Stimulated activated CD8-positive, alpha-beta memory T cell treated with anti-CD3 and anti-CD28 coated beads, Interleukin-15, amount 100 ng/mL, for 48 hours (primary cell): ENCODE measurements at regions not wholly inside any gene's neighbourhood (a gene's known extent, or its start where the extent isn't known, plus 50 kb on each side); places are given as distances from the start of the nearest gene placed in this dataset.

Experiments
- DNase-seq, 2 donors: peaks; one replicate each; pipeline ENCODE4 v3.0.0-alpha.2; 2020; ENCODE audit warnings: low read depth in 2 of 2

DNA sequence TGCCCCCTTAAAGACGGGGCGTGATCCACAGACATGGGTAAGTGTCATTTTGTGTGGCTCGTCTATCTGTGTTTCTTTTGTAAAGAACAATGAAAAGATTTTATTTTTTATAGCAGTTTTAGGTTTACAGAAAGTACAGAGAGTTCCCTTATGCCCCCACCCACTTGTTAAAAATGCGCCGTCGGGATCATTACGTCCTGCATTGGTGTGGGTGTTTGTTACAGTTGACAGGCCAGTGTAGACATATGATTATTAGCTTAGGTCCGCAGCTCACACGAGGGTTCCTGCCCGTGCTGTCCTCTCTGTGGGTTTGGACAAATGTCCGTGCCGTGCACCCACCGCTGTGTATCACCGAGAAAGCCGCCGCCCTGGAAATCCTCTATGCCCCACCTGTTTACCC lies 50.5 kb downstream of the RGS12 start:
- DNase-seq: no peak

DNA sequence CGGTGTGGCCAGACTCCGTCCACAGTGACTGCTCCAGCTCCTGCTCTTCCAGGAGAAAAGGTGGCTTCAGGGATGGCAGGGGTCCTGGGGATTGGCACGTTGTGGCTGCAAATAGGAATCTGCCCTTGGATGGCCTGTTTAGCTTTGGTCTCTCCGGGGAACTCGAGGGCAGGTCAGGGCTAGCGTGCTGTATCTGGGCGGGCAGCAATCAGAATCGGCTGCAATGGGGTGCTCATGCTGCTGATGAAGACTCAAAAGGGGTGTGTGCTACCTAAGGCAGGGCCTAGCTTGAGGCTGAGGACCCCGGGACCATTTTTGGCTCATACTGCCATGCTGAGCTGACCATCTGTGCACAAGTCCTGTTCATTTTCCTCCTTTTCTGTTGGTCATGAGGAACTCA lies 51.3 kb downstream of the RGS12 start:
- DNase-seq: no peak

DNA sequence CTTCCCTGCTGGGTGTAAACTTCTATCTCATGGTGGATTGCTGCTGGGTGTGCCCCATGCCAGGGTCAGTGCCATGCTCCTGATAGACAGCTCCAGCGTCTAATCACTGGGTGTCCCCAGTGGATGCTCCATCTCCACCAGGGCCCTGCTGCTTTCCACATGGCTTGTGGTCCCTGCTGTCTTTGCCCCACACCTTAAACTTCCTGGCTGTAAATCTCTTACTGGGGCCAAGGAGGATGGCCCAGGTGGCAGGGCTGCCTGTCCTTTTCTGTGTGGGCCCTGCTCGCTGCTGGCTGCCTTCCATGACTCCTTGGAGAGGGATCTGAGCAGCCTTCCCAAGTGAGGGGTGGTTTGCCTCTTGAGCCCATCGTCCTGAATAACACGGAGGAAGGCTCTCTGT lies 51.8 kb downstream of the RGS12 start:
- no peak for DNase-seq

DNA sequence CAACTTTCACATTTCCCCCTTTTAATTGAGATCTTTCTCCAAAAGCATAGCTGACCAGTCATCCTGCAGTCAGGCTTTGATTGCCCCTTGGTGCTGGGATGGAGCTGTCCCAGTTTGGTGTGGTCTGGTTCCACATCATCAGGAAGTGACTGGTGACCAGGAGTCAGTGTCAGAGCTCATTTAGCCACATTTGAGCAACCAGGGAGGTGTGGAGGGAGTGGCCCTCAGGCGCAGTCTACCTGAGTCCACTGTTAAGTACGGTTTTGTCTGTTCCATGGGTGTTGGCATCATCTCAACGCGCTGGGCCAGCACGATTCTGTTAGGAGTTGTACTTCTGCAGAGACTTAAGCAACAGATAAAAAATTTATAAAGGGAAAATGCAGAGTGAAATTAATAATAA lies 52.6 kb downstream of the RGS12 start:
- no peak for DNase-seq

DNA sequence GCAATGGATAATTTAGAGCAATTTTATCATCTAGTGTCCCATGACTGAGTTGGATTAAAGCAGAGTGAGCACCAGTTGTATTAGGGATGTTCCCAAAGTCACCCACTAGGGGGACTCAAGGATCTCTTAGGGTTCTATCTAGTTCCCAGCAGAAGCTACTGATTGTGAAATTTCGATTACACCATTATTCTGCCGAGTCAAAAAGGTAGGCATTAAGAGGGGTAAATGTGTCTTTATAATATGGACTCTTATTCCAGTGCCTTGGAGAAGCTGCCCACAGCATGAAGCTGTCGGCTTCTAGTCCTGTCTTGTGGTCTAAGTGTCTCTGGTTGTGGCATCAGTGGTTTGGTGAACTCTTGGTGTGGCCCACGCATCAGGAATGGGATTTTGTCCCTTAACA lies 53.3 kb downstream of the RGS12 start:
- DNase-seq: no peak

DNA sequence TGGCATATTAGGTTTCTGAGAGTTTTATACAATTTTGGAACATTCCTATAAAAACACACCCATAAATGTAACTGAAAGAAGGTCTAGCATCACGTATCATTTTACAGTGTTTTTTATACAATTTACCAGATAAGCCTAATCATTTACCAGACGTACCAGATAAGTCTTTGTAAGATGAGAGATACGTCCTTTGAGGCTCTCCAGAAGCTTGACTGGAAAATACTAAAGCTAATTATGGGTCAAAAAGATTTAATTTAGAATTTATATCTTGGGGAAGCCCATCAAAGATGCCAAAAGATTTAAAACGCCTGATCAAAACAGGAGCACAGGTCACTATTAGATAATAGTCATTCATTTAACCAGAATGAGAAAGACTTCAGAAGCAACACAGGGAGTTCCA lies 55.0 kb downstream of the RGS12 start:
- no peak for DNase-seq

DNA sequence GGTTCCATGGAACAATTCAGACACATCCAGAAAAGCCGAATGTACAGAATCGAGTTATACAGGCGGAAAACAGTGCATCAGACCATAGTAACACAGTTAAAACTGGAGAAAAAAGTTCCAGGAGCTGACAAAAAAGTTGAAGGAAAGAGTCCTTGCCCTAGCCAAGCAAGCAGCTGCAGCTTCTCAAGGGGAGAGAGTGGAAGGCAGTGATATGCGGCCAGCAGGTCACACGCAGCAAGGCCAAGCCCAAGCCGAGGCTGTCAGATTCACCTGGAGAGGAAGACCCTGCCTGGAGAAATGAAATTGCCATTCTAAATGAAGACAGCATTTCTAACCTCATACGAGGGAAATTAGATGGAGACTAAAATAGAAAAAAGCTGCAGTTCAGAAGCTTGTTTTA lies 55.8 kb downstream of the RGS12 start:
- no peak for DNase-seq

DNA sequence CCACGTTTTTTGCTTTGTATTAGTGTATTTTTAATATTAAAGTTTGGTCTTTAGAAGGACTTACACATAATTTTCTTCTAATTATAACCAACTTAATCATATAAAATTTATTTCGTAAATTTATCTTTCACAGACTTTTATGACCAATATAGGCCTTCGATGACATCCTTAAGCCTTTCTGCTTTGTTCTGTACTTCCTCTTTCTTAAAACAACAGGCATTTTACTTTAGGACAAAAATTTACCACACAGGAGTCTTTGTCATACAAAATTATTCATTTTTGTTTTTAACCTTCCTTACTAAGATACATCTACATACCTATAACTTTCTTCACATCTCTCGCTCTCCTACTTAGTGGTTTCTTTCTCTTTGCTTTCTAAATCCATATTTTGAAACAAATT lies 56.3 kb downstream of the RGS12 start:
- DNase-seq: no peak

DNA sequence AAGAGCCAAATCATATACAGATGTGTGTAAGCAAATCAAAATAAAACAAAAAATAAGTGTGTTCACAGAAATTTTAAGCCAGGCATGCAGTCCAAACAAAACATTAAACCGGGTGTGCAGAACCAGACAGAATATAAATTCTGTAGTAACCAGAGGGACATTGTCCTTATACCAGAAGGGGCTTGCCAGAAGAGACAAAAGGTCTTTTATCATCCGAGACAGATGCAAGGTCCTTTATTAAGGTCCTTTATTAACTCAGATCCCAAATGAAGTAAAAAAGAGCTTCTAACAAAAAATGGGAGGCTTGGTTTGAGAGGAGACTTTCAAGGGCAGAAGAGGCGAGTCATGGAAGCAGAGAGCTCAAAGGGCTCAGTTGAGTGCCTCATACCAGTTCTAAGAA lies 59.2 kb downstream of the RGS12 start:
- no peak for DNase-seq

DNA sequence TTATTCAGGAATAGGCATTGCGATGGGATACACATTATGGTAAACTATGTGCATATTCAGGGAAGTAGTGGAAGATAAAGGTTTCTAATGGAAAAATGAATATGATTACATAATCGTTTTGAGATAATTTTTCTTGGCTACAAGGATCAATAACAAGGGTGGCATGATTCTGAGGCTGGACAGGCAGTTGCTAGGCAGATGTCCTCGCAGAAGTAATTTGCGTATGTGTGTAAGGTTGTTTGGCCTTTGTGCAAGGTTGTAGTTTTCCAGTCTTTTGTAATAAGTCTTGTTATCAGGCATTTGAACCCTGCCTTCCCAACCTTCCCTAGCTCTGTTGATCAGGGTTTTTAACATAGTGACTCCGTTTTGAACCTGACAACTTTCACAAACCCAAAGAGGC lies 59.7 kb downstream of the RGS12 start:
- no peak for DNase-seq

DNA sequence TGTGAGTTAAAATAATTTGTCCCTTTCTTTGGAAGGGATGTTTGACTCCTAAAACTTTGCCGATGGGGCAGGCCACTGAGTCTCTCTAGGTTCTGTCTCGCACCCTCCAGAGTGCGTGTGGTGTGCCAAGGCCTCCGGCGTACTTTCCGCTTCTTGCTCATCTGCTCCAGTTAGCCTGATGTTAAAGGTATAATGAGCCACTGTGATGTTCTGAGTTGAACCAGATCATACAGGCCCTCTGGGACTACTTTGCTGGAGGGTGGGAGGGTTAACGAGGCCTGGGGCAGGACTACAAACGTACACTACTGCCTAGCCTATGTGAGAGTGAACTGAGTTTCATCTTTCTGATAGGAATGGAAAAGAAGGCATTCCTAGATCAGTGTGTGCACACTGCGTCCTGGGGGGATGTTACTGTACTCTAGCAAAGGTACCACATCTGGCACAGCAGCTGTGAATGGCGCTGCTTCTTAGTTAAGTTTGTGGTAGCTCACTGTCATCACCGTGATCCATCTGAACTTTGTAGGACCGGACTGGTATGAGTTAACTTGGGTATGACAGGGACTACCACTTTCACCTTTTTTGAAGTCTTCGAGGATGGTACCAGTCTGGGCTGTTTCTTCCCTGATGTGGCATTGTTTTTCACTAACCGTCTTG lies 60.2 kb downstream of the RGS12 start:
- no peak for DNase-seq

DNA sequence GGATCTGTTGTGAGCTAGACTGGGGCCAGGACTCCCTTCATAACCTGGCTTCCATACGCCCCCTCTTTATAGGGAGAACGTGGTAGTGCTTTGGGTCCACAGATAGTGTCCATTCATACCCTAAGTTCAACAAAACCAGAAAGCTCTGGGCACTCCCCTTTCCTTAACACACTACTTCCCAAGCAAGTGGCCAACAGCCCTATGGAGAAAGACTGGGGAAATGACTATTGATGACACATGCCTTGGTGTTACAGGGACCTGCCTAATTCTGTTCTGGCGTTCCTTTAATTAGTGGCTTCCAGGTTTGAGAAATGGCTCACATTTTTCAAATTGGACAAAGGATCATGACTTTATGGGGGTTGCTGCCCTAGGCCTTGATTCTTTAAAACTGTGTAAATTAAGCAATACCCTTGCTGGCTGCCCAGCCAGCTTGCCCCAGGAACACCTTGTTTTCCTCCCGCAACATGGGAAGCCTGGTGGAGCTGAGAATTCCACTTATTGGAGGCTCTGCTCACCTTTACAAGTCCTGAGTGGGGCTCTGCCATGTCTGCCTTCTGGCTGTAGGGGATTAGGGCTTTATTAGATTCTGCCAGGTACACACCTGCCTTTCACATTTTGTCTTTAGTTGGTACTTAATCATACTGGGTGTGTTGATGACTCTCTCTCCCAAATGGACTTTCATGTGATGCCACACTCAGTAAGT lies 61.1 kb downstream of the RGS12 start:
- DNase-seq: no peak

DNA sequence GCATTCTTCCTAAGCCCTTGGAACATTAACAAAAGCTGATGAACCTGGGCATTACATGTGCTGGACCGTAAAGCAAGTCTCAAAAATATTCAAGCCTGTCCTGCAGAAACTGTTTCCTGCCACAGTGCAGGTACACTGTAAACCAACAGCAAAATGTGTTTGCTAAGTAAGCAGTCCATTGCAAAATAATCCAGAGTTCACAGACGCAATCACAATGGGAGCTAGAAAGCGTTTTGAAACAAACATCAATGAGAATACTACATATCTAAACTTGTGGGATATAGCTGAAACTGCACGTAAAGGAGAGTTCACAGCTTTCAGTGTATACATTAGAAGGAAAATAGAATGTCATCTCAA lies 61.6 kb downstream of the RGS12 start:
- DNase-seq: no peak

DNA sequence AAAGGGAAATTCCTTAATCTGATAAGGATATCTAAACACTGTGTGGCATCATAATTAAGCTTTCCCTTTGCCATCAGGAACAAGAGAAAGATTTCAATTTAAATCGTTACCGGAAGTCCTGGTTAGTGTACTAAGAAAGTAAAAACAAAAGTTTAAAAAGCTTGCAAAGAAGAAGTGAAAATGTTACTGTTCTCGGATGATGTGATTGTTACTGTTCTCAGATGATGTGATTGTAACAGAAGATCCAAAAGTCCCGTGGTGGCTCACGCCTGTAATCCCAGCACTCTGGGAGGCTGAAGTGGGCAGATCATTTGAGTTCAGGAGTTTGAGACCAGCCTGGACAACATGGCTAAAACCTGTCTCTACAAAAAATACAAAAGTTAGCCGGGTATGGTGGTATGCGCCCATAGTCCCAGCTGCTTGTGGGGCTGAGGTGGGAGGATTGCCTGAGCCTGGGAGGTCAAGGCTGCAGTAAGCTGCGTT lies 62.5 kb downstream of the RGS12 start:
- DNase-seq: no peak

DNA sequence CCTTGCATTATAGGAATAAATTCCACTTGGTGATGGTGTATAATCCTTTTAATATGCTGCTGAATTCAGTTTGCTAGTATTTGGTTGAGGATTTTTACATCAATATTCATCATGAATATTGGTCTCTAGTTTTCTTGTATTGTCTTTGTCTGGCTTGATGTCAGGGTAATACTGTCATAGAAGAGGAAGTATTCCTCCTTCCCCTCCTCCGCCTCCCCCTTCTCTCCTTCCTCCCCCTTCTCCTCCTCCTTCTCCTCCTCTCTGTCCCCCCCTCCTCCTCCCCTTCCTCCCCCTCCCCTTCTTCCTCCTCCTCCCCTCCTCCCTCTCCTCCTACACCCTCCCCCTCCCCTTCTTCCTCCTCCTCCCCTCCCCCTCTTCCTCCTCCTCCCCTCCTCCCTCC lies 65.8 kb downstream of the RGS12 start:
- no peak for DNase-seq

DNA sequence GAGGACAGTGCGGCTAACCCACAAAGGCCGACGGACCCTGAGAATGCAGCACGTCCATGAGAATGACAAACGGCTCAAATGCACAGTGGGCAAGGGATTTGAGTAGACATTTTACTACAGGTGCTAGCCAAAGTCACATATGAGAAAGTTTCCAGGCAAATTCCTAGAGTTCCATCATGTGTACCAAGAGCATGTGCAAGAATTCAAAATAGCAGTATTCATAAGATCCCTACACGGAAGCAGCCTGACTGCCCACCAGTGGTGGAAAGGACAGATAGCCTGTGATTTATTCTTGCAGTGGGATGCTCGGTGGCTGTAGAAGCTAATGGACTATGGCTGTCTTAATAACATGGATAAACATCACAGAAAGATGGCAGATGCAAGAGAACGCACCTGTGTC lies 68.0 kb downstream of the RGS12 start:
- DNase-seq: no peak

DNA sequence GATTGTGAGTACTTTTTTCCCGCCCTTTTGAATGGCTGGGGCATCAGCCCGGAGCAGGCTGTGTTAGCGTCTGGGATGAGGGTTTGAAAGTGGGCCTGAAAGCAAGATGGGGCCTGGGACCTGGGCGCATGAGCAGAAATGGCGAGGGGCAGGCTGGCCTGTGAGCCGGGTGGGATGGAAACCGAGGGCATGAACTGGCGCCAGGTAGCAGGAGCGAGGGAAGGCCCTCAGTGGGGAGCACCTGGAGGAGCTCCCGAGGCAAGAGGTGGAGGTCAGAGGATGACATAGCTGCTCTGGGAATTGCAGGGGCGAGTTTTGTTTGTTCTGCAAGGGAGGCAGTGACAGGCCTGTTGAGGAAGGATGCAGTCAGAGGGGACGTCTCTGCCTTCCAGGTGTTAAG lies 68.6 kb downstream of the RGS12 start:
- no peak for DNase-seq

DNA sequence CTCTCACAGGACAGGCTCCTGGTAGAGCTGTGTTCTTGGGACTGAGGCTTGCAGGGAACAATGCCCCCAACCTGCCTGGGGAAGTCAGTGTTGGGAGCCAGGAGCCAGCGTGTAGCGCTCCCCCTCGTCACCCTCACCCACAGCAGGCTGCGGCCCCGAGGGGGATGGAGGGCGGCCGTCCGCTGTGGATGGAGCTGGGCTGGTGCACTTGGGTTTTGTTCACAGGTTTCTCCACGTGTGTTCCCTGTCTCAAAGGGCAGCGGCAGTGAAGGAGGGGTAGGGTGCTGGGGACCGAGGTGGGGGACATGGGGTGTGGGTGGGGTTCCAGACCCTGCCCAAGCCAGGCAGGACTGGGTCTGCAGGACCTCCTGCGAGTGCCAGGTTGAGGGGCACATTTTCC lies 69.1 kb downstream of the RGS12 start:
- DNase-seq: no peak

DNA sequence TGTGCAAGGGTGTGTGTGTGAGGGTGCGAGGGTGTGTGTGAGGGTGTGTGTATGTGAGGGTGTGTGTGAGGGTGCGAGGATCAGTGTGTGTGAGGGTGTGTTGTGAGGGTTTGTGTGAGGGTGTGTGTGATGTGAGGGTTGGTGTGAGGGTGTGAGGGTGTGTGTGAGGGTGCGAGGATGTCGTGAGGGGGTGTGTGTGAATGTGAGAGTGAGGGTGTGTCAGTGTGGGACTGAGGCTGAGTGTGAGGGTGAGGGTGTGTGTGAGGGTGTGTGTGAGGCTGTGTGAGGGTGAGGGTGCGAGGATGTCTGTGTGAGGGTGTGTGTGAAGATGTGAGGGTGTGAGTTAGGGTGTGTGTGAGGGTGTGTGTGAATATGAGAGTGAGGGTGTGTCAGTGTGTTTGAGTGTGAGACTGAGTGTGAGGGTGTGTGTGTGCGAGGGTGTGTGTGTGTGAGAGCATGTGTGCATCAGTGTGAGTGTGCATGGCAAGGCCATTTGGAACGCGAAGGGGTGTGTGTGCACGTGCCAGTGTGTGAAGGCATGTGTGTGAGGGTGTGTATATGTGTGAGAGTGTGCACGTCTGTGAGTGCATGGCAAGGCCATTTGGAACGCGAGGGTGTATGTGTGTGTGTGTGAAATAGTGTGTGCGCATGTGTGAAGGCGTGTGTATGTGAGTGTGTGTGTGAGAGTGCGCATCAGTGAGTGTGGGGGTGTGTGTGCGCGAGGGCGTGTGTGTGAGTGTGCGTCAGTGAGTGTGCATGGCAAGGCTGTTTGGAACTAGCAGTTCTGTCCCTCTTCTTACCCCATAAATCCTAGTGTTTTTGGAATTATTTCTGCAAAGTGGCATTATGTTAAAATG lies 69.8 kb downstream of the RGS12 start:
- no peak for DNase-seq

DNA sequence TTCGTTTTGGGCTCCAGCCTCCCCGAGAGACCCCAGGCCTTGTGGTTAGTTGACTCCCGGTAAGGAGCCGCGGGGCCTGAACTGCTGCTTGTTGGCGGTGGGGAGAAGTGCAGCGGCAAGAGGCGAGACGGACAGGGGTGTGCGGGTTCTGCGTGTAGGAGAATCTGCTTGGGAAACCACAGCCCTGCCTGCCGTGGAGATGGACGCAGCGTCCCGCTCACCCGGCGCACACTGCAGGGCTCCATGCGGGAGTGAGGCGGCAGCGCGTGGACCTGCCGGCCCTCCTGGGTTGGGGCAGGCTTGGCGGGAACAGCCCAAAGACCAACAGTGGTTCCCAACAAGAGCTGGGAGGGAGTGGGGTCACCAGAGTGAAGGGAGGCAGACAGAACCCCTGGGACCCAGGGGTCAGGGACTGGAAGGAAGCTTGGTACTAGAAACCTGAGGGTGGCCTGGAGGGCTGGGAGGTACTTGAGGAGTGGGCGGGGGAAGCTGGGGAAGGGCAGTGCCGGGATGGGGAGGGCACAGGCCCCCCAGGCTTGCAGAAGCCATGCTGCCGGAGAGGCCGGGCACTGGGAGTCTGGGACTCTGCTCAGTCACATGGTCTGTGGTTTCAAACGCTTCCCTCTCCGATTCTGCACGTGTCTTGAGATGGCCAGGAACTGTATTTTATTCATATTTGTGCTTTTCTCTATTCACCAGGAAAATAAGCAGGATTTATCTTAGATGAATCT lies 70.8 kb downstream of the RGS12 start:
- DNase-seq: no peak

DNA sequence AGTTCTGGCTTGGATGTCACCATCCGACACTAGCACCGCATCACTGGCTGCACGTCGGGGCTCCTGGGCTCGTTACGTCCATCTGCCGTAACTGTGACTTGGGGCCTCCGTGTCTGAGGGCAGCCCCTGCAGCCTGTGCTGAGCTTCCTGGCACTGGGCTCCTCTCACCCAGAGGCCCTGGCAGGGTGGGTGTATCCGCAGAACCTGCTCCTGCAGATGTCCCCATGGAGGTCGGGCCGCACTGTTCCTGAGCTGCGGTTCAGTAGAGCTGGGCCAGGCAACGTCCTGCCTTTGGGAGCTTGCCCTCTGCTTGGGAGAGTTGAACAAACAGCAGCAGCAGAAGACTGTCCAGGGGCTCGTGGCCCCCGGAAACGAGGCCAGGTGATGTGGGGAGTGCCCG lies 71.4 kb downstream of the RGS12 start:
- no peak for DNase-seq

DNA sequence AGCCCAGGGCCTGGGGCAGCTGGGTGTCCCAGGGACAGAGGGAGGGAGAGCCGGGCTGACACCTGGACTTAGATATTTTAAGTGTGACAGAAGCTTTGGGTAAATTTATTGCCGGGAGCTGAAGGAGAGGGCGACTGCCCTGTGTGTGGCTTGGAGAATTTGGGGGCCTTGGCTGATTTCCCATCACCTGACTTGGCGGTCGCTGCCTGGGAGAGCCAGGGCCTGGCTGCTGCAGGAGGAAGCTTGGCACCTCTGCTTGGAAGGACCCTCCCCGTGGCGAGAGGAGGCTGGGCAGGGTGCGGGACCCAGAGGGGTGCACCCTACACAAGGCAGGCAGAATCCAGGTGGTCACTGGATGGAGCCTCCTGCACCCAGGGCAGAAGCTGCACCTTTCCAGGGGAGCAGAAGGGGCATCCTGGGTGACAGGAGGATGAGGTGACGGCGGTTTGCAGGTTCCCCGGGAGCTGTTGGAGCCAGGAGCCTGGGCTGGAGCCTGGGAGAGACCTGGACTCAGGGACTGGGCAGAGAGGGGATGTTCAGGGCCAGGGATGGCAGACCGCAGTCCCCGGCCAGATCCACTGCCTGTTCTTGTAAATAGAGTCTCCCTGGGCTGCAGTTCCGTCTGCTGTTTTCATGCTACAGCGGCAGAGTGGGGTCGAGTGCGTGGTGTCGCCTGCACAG lies 72.0 kb downstream of the RGS12 start:
- no peak for DNase-seq
